ENCODE measurements at regions not wholly inside any gene's neighbourhood (a gene's known extent, or its start where the extent isn't known, plus 50 kb on each side); places are given as distances from the start of the nearest gene placed in this dataset.

- no peak for TF ChIP-seq CTCF (IDR thresholded peaks at IDR 0.05)
- TF ChIP-seq EZH2 (IDR thresholded peaks at IDR 0.05): no peak
- no peak for TF ChIP-seq EZH2phosphoT487 (IDR thresholded peaks at IDR 0.05)
Observed at GRCh38 chr1:245046769-245047168, 108.0 kb upstream of the KIF26B start.
